Testis (tissue), 2 donors: ENCODE measurements at regions not wholly inside any gene's neighbourhood (a gene's known extent, or its start where the extent isn't known, plus 50 kb on each side); places are given as distances from the start of the nearest gene placed in this dataset.

Source experiments
- POLR2A ChIP-seq: fragments of 450-650 bp; IDR thresholded peaks from one replicate; pipeline ENCODE4 v1.6.1; 2017; ENCODE audit warnings: antibody characterized with exemption, mild to moderate bottlenecking, moderate library complexity
- TF ChIP-seq, protein P1 (sequence below), 3 experiments: fragments of 450-650 bp in 2 of 3; fragments of 200-600 bp in 1 of 3; sonication (generic) in 1 of 3; IDR thresholded peaks; one replicate each; pipeline ENCODE4 v1.5.1; 2016 to 2019; ENCODE audit warnings: antibody characterized with exemption in 3 of 3, mild to moderate bottlenecking in 2 of 3, moderate library complexity in 1 of 3

DNA sequence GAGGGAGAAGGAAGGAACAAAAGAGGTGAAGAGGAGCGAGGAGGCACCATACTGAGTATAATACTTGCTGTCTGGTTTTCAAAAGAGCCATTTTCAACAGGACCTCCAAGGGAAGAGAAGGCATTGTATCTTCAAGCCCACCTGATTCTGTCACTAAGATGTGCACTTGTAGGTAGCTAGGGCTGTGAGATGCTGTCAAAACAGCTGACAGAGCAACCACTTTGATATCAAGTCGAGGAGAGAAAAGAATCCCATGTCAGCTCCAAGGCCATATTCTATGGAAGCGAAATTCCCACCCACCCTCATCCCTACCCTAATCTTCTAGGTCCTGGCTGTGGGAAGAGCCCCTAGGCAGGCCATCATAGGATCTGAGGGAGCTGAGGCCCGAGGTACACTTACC is 70.9 kb upstream of the PRDM11 start:
- TF ChIP-seq, protein P1, sequence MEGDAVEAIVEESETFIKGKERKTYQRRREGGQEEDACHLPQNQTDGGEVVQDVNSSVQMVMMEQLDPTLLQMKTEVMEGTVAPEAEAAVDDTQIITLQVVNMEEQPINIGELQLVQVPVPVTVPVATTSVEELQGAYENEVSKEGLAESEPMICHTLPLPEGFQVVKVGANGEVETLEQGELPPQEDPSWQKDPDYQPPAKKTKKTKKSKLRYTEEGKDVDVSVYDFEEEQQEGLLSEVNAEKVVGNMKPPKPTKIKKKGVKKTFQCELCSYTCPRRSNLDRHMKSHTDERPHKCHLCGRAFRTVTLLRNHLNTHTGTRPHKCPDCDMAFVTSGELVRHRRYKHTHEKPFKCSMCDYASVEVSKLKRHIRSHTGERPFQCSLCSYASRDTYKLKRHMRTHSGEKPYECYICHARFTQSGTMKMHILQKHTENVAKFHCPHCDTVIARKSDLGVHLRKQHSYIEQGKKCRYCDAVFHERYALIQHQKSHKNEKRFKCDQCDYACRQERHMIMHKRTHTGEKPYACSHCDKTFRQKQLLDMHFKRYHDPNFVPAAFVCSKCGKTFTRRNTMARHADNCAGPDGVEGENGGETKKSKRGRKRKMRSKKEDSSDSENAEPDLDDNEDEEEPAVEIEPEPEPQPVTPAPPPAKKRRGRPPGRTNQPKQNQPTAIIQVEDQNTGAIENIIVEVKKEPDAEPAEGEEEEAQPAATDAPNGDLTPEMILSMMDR (IDR thresholded peaks at IDR 0.05): no peak
- no peak for TF ChIP-seq POLR2A
